OCI-LY3 (cell line): ENCODE measurements at regions not wholly inside any gene's neighbourhood (a gene's known extent, or its start where the extent isn't known, plus 50 kb on each side); places are given as distances from the start of the nearest gene placed in this dataset.

Experiments
- H2AFZ ChIP-seq: fragments of 200-600, 300-600 bp; shearing (Covaris generic); 2 replicates; pipeline ENCODE4 v1.6.0; 2014; ENCODE audit warnings: antibody characterized with exemption, low read depth, low read length
- H3K27ac ChIP-seq: fragments of 200-600, 300-600 bp; sonication (generic); 2 replicates; pipeline ENCODE4 v1.5.1; 2014; ENCODE audit warnings: mild to moderate bottlenecking, low read length, moderate library complexity, mixed read lengths
- H3K27me3 ChIP-seq: fragments of 200-600, 300-600 bp; sonication (generic); 2 replicates; pipeline ENCODE4 v1.6.1; 2014; ENCODE audit warnings: low read depth, low read length, mixed read lengths
- H3K36me3 ChIP-seq: fragments of 200-600, 300-600 bp; sonication (generic); replicated peaks from 2 replicates; pipeline ENCODE3; 2014; ENCODE audit warnings: low read depth, low read length, mixed read lengths
- H3K4me1 ChIP-seq: fragments of 300-600, 200-600 bp; sonication (generic); 2 replicates; pipeline ENCODE4 v1.6.1; 2014; ENCODE audit warnings: low read length, mixed read lengths
- H3K4me2 ChIP-seq: fragments of 200-600, 300-600 bp; sonication (generic); 2 replicates; pipeline ENCODE4 v1.6.1; 2014; ENCODE audit warnings: low read length, mixed read lengths
- H3K4me3 ChIP-seq: fragments of 300-600, 200-600 bp; sonication (generic); 2 replicates; pipeline ENCODE4 v1.5.1; 2014; ENCODE audit warnings: antibody characterized with exemption, mild to moderate bottlenecking, low read length, moderate library complexity
- H3K79me2 ChIP-seq: fragments of 300-600, 200-600 bp; shearing (Covaris generic); 2 replicates; pipeline ENCODE4 v1.6.1; 2014; ENCODE audit warnings: mild to moderate bottlenecking, low read length, mixed read lengths
- H3K9ac ChIP-seq: fragments of 300-600, 200-600 bp; shearing (Covaris generic); 2 replicates; pipeline ENCODE4 v1.6.0; 2014; ENCODE audit warnings: mild to moderate bottlenecking, low read length, moderate library complexity
- H3K9me3 ChIP-seq: fragments of 200-600, 300-600 bp; shearing (Covaris generic); 2 replicates; pipeline ENCODE4 v1.6.1; 2014; ENCODE audit warnings: low read length, mixed read lengths; ENCODE audit not compliant: insufficient read depth
- H4K20me1 ChIP-seq: fragments of 200-600, 300-600 bp; sonication (generic); 2 replicates; pipeline ENCODE4 v1.6.1; 2016; ENCODE audit warnings: low read length, mixed read lengths; ENCODE audit not compliant: insufficient read depth
- EZH2phosphoT487 ChIP-seq: fragments of 200-600 bp; shearing (Covaris generic); IDR thresholded peaks from 2 replicates; pipeline ENCODE4 v1.6.1; 2018; ENCODE audit warnings: antibody characterized with exemption, mixed run types, low read depth
- TF ChIP-seq, protein P1 (sequence below): fragments of 200-600, 300-600 bp; sonication (generic); IDR thresholded peaks from 2 replicates; pipeline ENCODE4 v1.5.1; 2014; ENCODE audit warnings: antibody characterized with exemption, low read length, low read depth

DNA sequence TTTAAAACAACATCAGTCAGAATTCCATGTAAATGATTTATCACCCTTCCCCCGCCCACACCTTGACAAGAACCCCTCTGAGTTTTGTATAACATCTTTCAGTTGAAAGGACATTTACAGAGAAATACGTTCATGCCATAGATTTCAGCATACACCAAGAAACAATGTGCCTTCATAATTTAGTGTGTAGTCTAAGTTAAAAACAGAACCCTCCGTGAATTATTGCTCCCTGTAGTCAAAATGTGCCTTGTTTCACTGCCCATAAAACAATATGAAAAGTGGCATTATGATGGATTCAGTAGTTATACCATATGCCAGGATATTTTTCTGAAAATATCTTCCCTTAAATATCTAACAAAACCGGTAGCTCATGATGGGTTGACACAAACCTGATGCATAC is 953.9 kb downstream of the GBE1 start:
- TF ChIP-seq, protein P1, sequence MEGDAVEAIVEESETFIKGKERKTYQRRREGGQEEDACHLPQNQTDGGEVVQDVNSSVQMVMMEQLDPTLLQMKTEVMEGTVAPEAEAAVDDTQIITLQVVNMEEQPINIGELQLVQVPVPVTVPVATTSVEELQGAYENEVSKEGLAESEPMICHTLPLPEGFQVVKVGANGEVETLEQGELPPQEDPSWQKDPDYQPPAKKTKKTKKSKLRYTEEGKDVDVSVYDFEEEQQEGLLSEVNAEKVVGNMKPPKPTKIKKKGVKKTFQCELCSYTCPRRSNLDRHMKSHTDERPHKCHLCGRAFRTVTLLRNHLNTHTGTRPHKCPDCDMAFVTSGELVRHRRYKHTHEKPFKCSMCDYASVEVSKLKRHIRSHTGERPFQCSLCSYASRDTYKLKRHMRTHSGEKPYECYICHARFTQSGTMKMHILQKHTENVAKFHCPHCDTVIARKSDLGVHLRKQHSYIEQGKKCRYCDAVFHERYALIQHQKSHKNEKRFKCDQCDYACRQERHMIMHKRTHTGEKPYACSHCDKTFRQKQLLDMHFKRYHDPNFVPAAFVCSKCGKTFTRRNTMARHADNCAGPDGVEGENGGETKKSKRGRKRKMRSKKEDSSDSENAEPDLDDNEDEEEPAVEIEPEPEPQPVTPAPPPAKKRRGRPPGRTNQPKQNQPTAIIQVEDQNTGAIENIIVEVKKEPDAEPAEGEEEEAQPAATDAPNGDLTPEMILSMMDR: no peak
- no peak for TF ChIP-seq EZH2phosphoT487
- Histone ChIP-seq H3K4me3 (no peak overlapping the region), H2AFZ (peak overlapping the region; percentile 45; the same call in 1 of the 2 replicates), H3K27ac (no peak overlapping the region), H4K20me1 (no peaks in the 10 kb centered on the region), H3K36me3 (no peaks in the 10 kb centered on the region), H3K9me3 (no peaks in the 10 kb centered on the region), H3K27me3 (no peaks in the 10 kb centered on the region), H3K4me2 (no peak overlapping the region), H3K79me2 (no peaks in the 10 kb centered on the region), H3K9ac (no peak overlapping the region), H3K4me1 (no peaks in the 10 kb centered on the region)

DNA sequence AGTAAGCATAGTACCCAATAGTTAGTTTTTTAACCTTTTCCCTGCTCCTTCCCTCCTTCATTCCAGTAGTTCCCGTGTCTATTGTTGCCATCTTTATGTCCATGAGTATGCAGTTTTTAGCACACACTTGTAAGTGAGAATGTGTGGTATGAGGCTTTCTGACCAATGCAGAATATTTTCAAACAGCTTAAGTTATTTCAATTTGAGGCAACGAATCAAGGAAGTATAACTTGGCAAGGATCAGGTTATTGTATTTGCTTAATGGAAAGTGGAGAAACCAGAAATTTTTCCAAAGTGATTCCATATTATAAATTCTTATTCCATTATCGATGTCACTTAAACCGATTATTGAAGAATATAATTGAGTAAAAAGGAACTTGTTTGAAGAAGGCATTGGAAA is 954.8 kb downstream of the GBE1 start:
- TF ChIP-seq, protein P1: no peak
- no peak for TF ChIP-seq EZH2phosphoT487
- H3K9ac ChIP-seq: no peak overlapping the region
- H2AFZ ChIP-seq: no peak overlapping the region
- H3K27me3 ChIP-seq: no peaks in the 10 kb centered on the region
- no peaks in the 10 kb centered on the region for H3K79me2 ChIP-seq
- H3K9me3 ChIP-seq: no peaks in the 10 kb centered on the region
- H3K4me3 ChIP-seq: no peak overlapping the region
- H4K20me1 ChIP-seq: no peaks in the 10 kb centered on the region
- H3K36me3 ChIP-seq: no peaks in the 10 kb centered on the region
- H3K27ac ChIP-seq: no peak overlapping the region
- no peak overlapping the region for H3K4me2 ChIP-seq
- no peaks in the 10 kb centered on the region for H3K4me1 ChIP-seq

DNA sequence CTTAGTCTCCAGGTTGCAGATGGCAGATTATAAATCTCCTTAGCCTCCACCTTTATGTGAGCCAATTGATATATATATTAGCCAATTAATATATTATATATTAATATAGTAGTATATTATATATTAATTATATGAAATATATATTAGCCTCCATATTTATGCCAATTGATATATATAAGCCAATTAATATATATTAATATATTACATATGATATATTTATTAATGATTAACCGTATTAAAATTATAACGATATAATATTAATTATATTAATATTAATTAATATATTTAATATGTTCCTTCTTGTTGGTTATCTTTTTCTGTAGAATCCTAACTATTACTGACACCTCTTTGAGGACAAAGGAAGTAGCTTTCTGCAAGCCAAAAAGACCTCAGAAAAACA is 972.5 kb downstream of the GBE1 start:
- no peak overlapping the region for H2AFZ ChIP-seq
- no peak overlapping the region for H3K4me2 ChIP-seq
- H3K9me3 ChIP-seq: no peaks in the 10 kb centered on the region
- H3K79me2 ChIP-seq: no peaks in the 10 kb centered on the region
- no peak overlapping the region for H3K27ac ChIP-seq
- H3K36me3 ChIP-seq: no peaks in the 10 kb centered on the region
- H3K9ac ChIP-seq: no peak overlapping the region
- H3K27me3 ChIP-seq: no peaks in the 10 kb centered on the region
- no peaks in the 10 kb centered on the region for H4K20me1 ChIP-seq
- TF ChIP-seq, protein P1: no peak
- TF ChIP-seq EZH2phosphoT487: no peak
- peaks cover 3% of the 10 kb centered on the region; the same call in 1 of the 2 replicates for H3K4me1 ChIP-seq
- no peak overlapping the region for H3K4me3 ChIP-seq

DNA sequence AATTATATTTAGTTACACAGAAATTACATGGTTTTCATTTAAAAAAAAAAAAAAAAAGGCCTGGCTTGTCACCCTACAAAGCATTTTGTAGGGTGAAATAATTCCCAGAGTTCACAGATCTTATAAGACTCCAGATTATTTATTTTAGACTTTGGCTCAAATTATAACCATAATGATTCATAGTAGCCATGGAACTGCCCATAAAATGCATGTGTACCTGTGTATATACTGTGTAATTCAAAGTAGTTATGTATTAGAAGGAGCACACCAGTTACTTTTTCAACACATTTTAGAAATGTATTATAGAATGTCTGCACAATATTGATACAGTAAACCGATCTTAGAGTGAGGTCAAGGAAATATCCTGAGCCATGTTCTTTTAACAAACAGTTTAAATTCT is 975.6 kb downstream of the GBE1 start:
- no peaks in the 10 kb centered on the region for H3K79me2 ChIP-seq
- no peaks in the 10 kb centered on the region for H3K9me3 ChIP-seq
- H3K4me2 ChIP-seq: peak overlapping the region; percentile 49

More for the DNA sequence above, 975.6 kb downstream of the GBE1 start:
- Histone ChIP-seq H3K4me3 (peak overlapping the region; percentile 52), H2AFZ (peak overlapping the region; percentile 62), H3K27ac (no peak overlapping the region), H4K20me1 (no peaks in the 10 kb centered on the region), H3K4me1 (0 out of 2 replicates have a peak, but pooled peaks cover 3% of the 10 kb centered on the region), H3K27me3 (no peaks in the 10 kb centered on the region), H3K9ac (no peak overlapping the region), H3K36me3 (no peaks in the 10 kb centered on the region)
- TF ChIP-seq, protein P1: no peak
- TF ChIP-seq EZH2phosphoT487: no peak
